ENCODE measurements at regions not wholly inside any gene's neighbourhood (a gene's known extent, or its start where the extent isn't known, plus 50 kb on each side); places are given as distances from the start of the nearest gene placed in this dataset.
"Not testable (repeated sequence)": the region's sequence is repeated elsewhere in the genome, so short reads cannot be mapped to it uniquely, and the experiment has no call there.

DNA sequence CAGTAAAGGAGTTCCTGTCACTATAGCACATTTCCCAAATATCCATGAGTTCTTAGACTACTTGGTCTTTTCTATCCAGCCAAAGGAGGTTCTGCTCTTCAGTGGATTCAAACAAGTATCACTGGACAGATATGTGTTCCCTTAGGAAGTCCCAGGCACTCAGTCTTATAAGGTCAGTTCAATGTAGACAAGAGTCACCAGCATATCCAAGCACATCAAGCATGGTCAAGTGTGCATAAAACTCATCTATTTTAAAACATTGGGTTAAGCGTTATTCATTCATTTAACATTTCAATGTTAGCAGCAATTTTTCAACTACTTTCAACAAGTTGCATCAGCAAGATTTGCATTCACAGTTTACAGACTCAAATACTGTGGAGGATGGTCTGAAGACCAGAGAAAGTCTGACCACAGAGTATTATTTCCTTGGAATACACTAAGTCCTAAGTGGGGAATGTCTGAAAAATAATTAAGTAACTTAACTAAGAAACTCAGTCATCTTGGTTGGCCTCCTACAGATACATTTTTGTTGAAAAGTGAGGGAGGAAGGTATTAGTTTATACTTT, 630.5 kb upstream of the IGFBP7 start:
- Histone ChIP-seq H3K27me3 (no peaks in the 10 kb centered on the region), H3K27ac (no peak overlapping the region), H3K4me3 (no peak overlapping the region), H3K36me3 (no peaks in the 10 kb centered on the region), H3K9me3 (peaks cover 0 to 23% (median 3%) of the 10 kb centered on the region in 12 donors), H3K4me1 (no peaks in the 10 kb centered on the region)
- intact Hi-C loops (cut with DNase I): no loop called here
- 89 to 100% (median 96%) methylated on average over 1 of the region's 1 CpG for WGBS, 4 donors
- ATAC-seq: no peak
- no peak for DNase-seq
- TF ChIP-seq POLR2A (IDR thresholded peaks at IDR 0.05): no peak
- no peak for TF ChIP-seq CTCF (IDR thresholded peaks at IDR 0.05)

DNA sequence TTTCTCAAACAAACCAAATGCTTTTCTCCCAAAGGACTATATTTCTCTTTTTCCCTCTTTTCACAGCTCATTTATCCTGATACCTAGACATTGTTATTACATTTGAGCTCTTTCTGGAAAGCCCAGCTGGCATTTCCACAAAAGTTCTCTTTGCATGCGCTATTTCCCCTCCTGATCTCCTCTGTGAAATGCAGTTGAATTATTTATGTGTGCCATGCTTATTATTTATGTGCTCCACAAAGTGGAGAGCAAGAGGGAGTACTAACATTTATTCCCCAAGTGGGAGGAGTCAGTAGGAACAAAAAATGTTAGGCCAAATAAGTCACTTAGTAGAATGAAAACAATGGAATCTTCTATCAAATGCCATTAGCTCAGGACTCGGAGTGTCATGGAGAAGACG, 626.6 kb upstream of the IGFBP7 start:
- intact Hi-C loops (cut with DNase I): loop anchor here in 3 of 10 donors (10.0 kb wide), 5 partner anchors 138 to 572 kb away; no protein-coding TSS in a partner anchor
- WGBS, 4 donors: 80 to 91% (median 88%) methylated on average over 3 of the region's 3 CpGs
- H3K27ac ChIP-seq: no peak overlapping the region
- no peaks in the 10 kb centered on the region for H3K9me3 ChIP-seq
- H3K4me1 ChIP-seq: peaks cover 0 to 6% (median 0%) of the 10 kb centered on the region in 12 donors
- H3K36me3 ChIP-seq: no peaks in the 10 kb centered on the region
- DNase-seq (no peak), ATAC-seq (no peak)
- TF ChIP-seq POLR2A (IDR thresholded peaks at IDR 0.05): no peak
- no peak for TF ChIP-seq CTCF (IDR thresholded peaks at IDR 0.05)
- no peaks in the 10 kb centered on the region for H3K27me3 ChIP-seq
- H3K4me3 ChIP-seq: no peak overlapping the region

GRCh38 chr4:57734104-57734670, 624.0 kb upstream of the IGFBP7 start:
- 24 to 36% (median 28%) methylated on average over 4 of the region's 4 CpGs for WGBS, 4 donors

GRCh38 chr4:57729775-57730570, 619.8 kb upstream of the IGFBP7 start:
- 82 to 93% (median 90%) methylated on average over 18 to 33 of the region's 33 CpGs for WGBS, 4 donors
- DNase-seq: peak in 1 of 5 donors; percentile 52
- H3K36me3 ChIP-seq, H3K9me3 ChIP-seq, ATAC-seq, H3K27me3 ChIP-seq, H3K4me3 ChIP-seq, H3K27ac ChIP-seq, H3K4me1 ChIP-seq: not testable (repeated sequence)
- intact Hi-C loops (cut with DNase I): loop anchor here in 3 of 10 donors (5.0 to 10.0 kb wide), 6 partner anchors 145 to 565 kb away; no protein-coding TSS in a partner anchor

More at GRCh38 chr4:57734104-57734670, 624.0 kb upstream of the IGFBP7 start:
- peak in 2 of 5 donors; percentile 9 to 22 for DNase-seq
- Histone ChIP-seq H3K27ac (no peak overlapping the region), H3K27me3 (no peaks in the 10 kb centered on the region), H3K4me1 (peaks cover 0 to 6% (median 0%) of the 10 kb centered on the region in 12 donors), H3K36me3 (no peaks in the 10 kb centered on the region), H3K9me3 (no peaks in the 10 kb centered on the region), H3K4me3 (no peak overlapping the region)
- intact Hi-C loops (cut with DNase I): loop anchor here in 3 of 10 donors (5.0 to 10.0 kb wide), 6 partner anchors 141 to 569 kb away; no protein-coding TSS in a partner anchor
- peak; percentile 97 to 99 (median 98) for ATAC-seq
- TF ChIP-seq POLR2A (IDR thresholded peaks at IDR 0.05) (no peak), CTCF (IDR thresholded peaks at IDR 0.05) (no peak)

Measured in heart left ventricle (tissue), 16 donors.